CD4-positive, alpha-beta T cell treated with Interleukin-21 for 1 hour (primary cell): ENCODE measurements at regions not wholly inside any gene's neighbourhood (a gene's known extent, or its start where the extent isn't known, plus 50 kb on each side); places are given as distances from the start of the nearest gene placed in this dataset.

Experiments used
- DNase-seq: peaks from one replicate; pipeline ENCODE4 v3.0.0-alpha.2; 2020

DNA sequence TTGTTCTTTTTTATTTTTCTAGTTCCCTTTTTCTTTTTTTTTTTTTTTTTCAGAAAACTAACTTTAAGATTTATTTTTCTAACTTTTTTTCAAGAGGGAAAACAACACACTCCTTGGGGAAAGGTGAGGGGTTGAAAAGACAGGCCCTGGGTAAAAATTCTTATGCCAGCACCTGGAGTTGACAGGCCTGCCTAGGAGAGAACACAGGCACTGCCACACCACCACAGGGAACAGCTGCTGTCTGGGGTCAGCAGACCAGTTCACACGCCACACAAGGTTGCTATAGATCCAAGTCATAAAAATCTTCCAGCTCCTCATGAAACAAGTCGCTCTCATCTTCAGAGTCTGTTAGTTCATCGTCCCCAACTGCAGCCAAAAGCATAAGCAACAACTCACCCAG is 246.4 kb downstream of the C12orf50 start:
- no peak for DNase-seq

DNA sequence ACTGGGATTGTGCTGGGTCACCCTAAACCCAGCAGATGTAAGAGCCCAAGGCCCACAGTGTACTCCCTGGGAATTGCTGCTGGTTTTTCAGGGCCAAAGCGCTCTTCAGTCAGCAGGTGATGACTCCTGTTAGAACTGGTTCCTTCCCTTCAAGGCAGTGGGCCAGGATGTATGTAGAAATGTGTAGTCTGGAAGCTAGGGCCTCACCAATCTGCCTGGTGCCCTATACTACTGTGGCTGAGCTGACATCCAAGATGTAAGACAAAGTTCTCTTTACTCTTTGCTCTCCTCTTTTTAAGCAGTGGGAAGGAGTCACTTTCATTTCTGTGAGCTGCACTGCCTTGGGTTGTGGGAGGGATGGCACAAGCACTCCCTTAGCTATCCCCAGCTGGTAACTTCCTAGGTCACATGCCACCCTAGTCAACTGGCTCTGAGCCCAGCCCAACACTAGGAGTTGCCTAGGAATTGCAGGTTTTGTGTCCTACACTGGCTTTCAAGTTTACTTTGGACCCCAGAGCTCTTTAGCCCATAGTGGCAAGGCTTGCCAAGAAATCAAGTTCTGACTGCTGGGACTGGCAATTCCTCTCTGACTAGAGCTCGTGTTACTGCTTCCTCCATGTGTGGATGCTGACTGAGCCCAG is 249.2 kb downstream of the C12orf50 start:
- DNase-seq = no peak

DNA sequence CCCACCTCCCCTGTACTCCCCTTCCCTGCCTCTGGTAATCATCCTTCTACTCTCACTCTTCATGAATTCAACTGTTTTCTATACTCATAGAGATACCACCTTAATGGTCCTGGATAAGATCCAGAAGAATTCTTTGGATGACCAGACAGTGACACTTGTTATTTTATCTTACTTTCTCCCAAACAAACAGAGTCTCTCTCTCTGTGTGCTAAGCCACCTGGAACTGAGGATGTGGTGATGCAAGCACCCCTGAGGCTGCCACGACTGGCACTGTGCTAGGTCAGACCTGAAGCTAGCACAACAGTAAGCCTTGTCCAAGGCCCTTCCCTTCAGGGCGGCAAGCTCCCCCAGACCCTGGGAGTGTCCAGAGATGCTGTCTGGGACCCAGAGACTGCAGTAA is 250.2 kb downstream of the C12orf50 start:
- DNase-seq = no peak

DNA sequence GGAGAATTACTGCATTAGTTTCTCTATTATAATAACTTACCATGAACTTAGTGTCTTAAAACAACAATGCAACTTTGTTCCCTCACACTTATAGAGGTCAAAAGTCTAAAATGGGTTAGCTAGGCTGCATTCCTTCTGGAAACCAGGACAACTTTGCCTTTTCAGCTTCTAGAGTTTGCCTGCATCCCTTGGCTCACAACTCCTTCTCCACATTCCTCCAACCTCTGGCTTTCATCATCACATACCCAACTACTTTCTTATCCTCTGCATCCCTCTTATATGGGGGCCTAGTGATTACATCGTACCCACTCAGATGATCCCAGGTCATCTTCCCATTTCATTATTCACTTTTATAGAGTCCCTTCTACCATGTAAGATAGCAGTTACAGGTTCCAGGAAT is 251.1 kb downstream of the C12orf50 start:
- no peak for DNase-seq

GRCh38 chr12:87775784-87776183 is 253.4 kb downstream of the C12orf50 start:
- no peak for DNase-seq

DNA sequence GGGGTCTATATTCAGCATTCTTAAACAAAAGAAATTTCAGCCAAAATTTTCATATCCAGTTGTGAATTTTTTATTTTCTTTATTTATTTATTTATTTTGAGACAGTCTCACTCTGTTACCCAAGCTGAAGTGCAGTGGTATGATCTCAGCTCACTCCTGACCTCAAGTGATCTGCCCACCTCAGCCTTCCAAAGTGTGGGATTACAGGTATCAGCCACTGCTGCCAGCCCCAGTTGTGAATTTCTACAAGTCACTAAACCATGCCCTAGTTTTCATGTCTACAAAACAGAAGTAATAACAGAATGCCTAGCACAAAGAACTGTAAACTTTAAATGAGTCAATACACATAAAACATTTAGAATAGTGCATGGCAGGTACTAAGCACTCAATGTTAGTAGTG is 254.2 kb downstream of the C12orf50 start:
- DNase-seq = no peak

DNA sequence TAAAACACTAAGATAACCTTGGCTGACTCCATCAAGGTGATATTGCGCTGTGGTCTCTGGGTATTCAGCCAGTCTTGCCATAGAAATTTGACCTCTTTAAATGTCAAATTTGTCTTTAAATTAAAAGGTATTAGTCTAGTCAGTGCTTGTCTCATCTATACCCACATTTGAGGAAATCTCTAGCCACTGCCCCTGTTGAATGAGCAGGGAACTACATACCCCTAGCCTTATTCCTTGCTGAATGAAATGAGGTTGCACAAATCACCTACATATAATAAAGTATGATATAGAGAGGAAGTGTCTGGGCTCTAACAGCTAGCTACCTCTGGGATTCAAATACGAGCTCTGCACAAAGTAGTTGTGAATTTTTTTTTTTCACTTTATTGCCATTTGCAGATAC is 256.8 kb downstream of the C12orf50 start:
- DNase-seq = no peak

- no peak for DNase-seq
Observed at GRCh38 chr12:87768501-87769287, 260.5 kb downstream of the C12orf50 start.

GRCh38 chr12:87766044-87766443 is 263.2 kb downstream of the C12orf50 start:
- no peak for DNase-seq

DNA sequence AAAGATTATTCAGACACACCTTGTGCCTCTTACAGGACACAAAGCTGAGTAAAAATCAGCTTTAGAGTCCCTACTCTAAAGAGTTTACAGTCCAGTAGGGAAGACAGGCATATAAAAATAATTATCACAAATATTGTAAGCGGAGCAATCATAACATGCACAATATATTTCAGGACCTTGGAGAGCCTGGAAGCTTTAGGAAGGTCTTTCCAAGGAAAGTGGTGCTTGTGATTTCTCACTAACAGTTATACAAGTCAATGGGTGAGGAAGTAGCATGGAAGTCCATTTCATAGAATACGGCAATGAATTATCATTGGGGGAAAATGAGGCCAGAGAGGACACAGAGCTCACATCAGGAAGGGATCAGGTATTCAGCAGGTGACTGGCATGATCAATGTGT is 268.3 kb downstream of the C12orf50 start:
- DNase-seq = no peak

- no peak for DNase-seq
Observed at GRCh38 chr12:87758271-87758670, 270.9 kb downstream of the C12orf50 start.

GRCh38 chr12:87756721-87757120 is 272.5 kb downstream of the C12orf50 start:
- DNase-seq = no peak

GRCh38 chr12:87756111-87756510 is 273.1 kb downstream of the C12orf50 start:
- no peak for DNase-seq

GRCh38 chr12:87728931-87729593 is 300.1 kb downstream of the C12orf50 start:
- DNase-seq = no peak

GRCh38 chr12:87720967-87721366 is 308.2 kb downstream of the C12orf50 start:
- no peak for DNase-seq

DNA sequence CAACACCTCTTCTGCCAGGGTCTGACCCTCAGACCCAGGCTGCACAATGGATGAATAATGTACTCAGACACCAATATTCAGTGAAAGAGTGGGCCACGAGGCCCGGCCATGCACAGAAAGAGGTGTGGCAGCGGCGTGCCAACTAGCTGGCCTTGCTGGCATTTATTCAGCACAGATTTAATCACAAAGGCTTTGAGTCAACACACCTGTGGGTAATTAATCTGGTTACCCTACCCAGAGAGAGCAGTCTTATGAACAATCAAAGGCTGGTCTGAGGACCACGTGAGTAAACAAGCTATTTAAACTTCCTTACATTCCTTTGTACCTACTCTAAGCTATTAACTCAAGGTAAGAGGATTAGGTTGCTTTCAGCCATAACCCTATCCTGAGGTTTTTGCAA is 324.8 kb downstream of the C12orf50 start:
- no peak for DNase-seq

- no peak for DNase-seq
Observed at GRCh38 chr12:87690236-87690810, 338.9 kb downstream of the C12orf50 start.

GRCh38 chr12:87689196-87689595 is 340.0 kb downstream of the C12orf50 start:
- no peak for DNase-seq

DNA sequence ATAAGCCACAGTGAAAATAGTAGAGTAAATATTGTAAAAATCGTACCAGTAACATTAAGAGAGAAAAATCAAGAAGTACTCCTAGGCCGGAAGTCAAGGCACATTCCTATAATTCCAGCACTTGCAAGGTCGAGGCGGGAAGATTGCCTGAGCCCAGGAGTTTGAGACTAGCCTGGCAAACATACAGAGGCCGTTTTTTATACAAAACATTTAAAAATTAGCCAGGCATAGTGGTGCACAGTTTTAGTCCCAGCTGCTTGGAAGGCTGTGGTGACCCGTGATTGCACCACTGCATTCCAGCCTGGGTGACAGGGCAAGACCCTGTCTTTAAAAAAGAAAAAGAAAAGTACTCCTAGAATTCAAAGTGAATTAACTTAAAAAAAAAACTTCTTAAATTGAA is 341.8 kb downstream of the C12orf50 start:
- DNase-seq = no peak

DNA sequence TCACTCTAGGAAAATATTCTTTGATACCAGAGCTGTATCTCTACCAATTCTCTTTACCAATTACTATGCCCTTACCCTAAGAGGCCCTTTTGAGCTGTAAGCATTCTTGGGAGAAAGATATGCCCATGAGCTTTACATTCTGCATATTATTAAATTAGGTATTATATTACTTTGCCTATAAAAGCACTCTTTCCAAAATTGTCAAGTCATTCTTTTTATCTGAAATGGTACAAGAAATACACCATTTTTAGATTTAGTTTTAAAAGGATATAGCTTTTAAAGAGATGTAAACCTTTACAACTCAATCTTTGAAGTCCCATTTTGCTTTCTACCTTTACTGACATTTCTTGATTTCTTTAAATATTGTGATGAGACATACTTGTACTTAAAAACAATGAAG is 343.5 kb downstream of the C12orf50 start:
- no peak for DNase-seq

GRCh38 chr12:87679251-87679650 is 349.9 kb downstream of the C12orf50 start:
- DNase-seq = no peak

DNA sequence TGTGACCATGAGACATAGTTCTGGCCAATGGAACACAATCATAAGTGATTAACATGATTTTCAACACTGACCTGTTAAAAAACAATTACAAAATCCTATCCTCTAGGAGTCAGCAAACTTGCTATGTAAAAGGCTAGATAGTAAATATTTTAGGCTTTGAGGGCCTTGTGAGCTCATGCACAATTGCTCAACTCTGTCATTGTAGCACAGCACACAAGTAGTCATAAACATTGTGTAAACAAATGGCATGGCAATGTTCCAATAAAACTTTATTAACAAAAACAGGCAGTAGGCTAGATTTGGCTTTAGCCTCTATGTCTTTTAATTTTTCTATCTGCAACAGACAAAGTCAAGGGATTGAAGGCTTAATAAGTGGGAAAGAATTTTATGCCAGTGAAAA is 350.7 kb downstream of the C12orf50 start:
- no peak for DNase-seq

GRCh38 chr12:87676731-87677130 is 352.5 kb downstream of the C12orf50 start:
- DNase-seq = no peak

DNA sequence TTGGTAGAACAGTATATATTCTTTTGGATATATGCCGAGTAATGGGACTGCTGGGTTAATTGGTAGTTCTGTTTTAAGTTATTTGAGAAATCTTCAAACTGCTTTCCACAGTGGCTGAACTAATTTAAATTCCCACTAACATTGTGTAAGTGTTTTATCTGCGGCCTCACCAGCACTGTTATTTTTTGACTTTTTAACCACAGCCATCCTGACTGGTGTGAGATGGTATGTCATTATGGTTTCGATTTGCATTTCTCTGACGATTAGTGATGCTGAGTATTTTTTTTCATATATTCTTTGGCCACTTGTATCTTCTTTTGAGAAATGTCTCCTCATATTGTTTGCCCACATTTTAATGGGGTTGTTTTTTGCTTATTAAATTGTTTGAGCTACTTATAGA is 357.4 kb downstream of the C12orf50 start:
- no peak for DNase-seq
